KMS-11 (cell line): ENCODE measurements at regions not wholly inside any gene's neighbourhood (a gene's known extent, or its start where the extent isn't known, plus 50 kb on each side); places are given as distances from the start of the nearest gene placed in this dataset.

Source experiments
- H2AFZ ChIP-seq: fragments of 200-600 bp; sonication (generic); 2 replicates; pipeline ENCODE4 v1.6.1; 2016; ENCODE audit warnings: antibody characterized with exemption, mixed run types, low read depth
- H3K27ac ChIP-seq: fragments of 200-600 bp; sonication (generic); 2 replicates; pipeline ENCODE4 v1.6.1; 2016; ENCODE audit warnings: mild to moderate bottlenecking, mixed run types
- H3K27me3 ChIP-seq: fragments of 200-600 bp; sonication (generic); 2 replicates; pipeline ENCODE4 v1.6.1; 2017; ENCODE audit warnings: mild to moderate bottlenecking, low read depth, mixed run types, moderate library complexity; ENCODE audit not compliant: insufficient read depth
- H3K36me3 ChIP-seq: fragments of 200-600 bp; sonication (generic); 2 replicates; pipeline ENCODE4 v1.6.1; 2017; ENCODE audit warnings: mild to moderate bottlenecking, mixed run types; ENCODE audit not compliant: insufficient read depth
- H3K4me1 ChIP-seq: fragments of 200-600 bp; sonication (generic); 2 replicates; pipeline ENCODE4 v1.6.1; 2016; ENCODE audit warnings: mild to moderate bottlenecking, low read depth, mixed run types; ENCODE audit not compliant: poor library complexity, severe bottlenecking
- H3K4me2 ChIP-seq: fragments of 200-600 bp; sonication (generic); 2 replicates; pipeline ENCODE4 v1.7.0; 2016; ENCODE audit warnings: mild to moderate bottlenecking, mixed run types
- H3K4me3 ChIP-seq: fragments of 200-600 bp; sonication (generic); IDR thresholded peaks from 2 replicates; pipeline ENCODE4 v1.6.1; 2017; ENCODE audit warnings: low read depth, low read length, mixed read lengths; ENCODE audit not compliant: insufficient read depth
- H3K79me2 ChIP-seq: fragments of 200-600 bp; sonication (generic); 2 replicates; pipeline ENCODE4 v1.6.1; 2016; ENCODE audit warnings: low read depth, mixed run types; ENCODE audit not compliant: insufficient read depth
- H3K9ac ChIP-seq: fragments of 200-600 bp; sonication (generic); 2 replicates; pipeline ENCODE4 v1.6.1; 2016; ENCODE audit warnings: mild to moderate bottlenecking, mixed run types
- H4K20me1 ChIP-seq: fragments of 200-600 bp; sonication (generic); 2 replicates; pipeline ENCODE4 v1.6.1; 2016; ENCODE audit warnings: mild to moderate bottlenecking, mixed run types; ENCODE audit not compliant: insufficient read depth
- TF ChIP-seq, protein P1 (sequence below): fragments of 200-600 bp; sonication (generic); conservative IDR thresholded peaks from 2 replicates; pipeline ENCODE4 v1.6.1; 2017; ENCODE audit warnings: low read depth, mild to moderate bottlenecking, antibody characterized with exemption, low read length, moderate library complexity, mixed read lengths

DNA sequence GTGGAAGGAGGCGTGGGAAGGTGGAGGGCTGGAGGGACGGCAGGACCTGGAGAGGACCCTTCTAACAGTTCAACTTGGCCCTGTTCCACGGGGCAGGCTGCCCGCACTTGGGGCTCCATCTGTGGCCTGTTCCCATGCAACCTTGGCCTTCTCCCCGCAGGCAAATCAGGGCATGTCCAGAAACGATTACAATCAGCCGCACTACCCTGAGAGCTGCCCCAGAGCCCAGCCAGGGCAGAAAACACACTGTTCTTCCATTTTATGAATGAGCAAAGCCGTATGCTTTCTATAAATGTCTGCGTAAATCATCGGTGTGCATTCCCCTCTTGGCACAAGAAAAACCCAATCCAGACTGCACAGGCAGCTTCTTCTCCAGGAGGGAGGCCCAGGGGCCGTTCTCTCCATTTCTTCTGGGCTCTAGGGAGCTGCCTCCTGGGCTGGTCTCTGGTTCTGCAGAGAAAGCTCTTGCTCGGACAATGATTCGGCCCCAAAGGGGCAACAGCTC is 228.7 kb downstream of the SOX9 start:
- Histone ChIP-seq H3K9ac (no peak overlapping the region), H3K4me2 (no peak overlapping the region), H2AFZ (no peak overlapping the region), H3K4me3 (no peak overlapping the region), H3K36me3 (no peaks in the 10 kb centered on the region), H4K20me1 (no peaks in the 10 kb centered on the region), H3K4me1 (no peaks in the 10 kb centered on the region), H3K27me3 (no peaks in the 10 kb centered on the region), H3K79me2 (no peaks in the 10 kb centered on the region), H3K27ac (no peak overlapping the region)
- TF ChIP-seq, protein P1, sequence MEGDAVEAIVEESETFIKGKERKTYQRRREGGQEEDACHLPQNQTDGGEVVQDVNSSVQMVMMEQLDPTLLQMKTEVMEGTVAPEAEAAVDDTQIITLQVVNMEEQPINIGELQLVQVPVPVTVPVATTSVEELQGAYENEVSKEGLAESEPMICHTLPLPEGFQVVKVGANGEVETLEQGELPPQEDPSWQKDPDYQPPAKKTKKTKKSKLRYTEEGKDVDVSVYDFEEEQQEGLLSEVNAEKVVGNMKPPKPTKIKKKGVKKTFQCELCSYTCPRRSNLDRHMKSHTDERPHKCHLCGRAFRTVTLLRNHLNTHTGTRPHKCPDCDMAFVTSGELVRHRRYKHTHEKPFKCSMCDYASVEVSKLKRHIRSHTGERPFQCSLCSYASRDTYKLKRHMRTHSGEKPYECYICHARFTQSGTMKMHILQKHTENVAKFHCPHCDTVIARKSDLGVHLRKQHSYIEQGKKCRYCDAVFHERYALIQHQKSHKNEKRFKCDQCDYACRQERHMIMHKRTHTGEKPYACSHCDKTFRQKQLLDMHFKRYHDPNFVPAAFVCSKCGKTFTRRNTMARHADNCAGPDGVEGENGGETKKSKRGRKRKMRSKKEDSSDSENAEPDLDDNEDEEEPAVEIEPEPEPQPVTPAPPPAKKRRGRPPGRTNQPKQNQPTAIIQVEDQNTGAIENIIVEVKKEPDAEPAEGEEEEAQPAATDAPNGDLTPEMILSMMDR, result no peak

DNA sequence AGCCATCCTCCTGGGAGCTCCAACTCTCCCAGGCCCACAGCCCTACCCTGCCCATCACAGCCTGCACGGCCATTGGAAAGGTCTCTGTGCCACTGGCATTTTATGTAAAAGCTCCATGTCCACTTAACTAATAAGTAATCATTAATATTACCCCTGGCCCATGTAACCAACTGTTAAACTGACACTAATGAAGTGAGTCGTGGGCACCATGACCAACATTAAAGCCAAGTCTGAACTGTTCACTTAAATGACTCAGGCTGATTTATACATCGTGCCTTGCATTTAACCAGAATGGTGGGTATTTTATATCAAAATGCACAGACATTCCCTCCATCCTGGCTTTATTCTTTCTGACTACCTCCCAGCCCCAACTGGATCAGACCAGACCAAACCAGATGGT is 229.3 kb downstream of the SOX9 start:
- Histone ChIP-seq H2AFZ (no peak overlapping the region), H3K4me1 (no peaks in the 10 kb centered on the region), H3K9ac (no peak overlapping the region), H3K4me2 (no peak overlapping the region), H3K27ac (no peak overlapping the region), H3K4me3 (no peak overlapping the region), H4K20me1 (no peaks in the 10 kb centered on the region), H3K27me3 (no peaks in the 10 kb centered on the region), H3K79me2 (no peaks in the 10 kb centered on the region), H3K36me3 (no peaks in the 10 kb centered on the region)
- TF ChIP-seq, protein P1, result no peak

DNA sequence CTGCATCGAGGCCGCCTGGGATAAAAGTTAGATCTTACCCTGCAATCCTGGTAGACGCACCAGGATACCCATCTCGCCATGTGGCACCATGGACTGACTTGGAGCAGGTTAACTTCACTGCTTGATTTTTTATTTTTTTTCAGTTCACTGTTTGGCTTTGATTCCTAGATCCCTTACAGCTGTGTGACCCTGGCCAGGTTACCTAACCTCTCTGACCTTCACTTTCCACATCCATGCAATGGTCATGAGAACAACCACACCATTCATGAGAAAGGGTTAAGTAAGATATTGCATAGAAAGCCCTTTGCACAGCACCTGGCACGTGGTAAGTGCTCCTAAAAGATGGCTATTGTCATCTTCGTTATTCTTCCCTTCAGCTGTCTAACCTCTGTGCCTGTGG is 230.5 kb downstream of the SOX9 start:
- no peak overlapping the region for H3K27ac ChIP-seq
- no peaks in the 10 kb centered on the region for H3K36me3 ChIP-seq
- TF ChIP-seq, protein P1, result no peak
- no peaks in the 10 kb centered on the region for H3K4me1 ChIP-seq
- no peaks in the 10 kb centered on the region for H4K20me1 ChIP-seq
- H3K4me3 ChIP-seq, result no peak overlapping the region
- H3K27me3 ChIP-seq, result no peaks in the 10 kb centered on the region
- H2AFZ ChIP-seq, result no peak overlapping the region
- H3K79me2 ChIP-seq, result no peaks in the 10 kb centered on the region
- H3K9ac ChIP-seq, result no peak overlapping the region
- H3K4me2 ChIP-seq, result no peak overlapping the region

DNA sequence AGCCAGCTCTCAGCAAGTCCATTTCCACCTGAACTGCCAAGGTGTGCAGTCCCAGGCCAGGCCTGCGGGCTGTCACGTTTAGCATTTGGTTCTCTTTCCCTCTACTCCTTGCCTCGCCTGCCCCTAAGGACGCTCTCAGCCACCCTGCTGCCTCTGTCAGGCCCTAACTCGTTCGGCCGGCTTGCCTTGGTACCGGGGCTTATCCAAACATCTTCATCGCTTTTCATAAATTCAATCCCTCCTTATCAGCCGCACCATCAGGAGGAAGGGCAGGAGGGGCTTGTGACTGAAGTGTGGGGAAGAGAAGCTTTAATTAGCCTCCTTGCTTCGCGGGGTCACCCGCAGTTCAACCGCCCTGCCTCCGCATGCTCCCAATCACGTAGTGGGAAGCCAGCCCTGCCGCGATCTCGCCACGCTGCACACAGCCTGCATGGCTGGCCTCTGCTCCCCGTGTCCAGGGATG is 231.1 kb downstream of the SOX9 start:
- Histone ChIP-seq H3K9ac (no peak overlapping the region), H2AFZ (no peak overlapping the region), H4K20me1 (no peaks in the 10 kb centered on the region), H3K4me1 (no peaks in the 10 kb centered on the region), H3K4me2 (no peak overlapping the region), H3K27ac (no peak overlapping the region), H3K79me2 (no peaks in the 10 kb centered on the region), H3K4me3 (no peak overlapping the region), H3K27me3 (no peaks in the 10 kb centered on the region), H3K36me3 (no peaks in the 10 kb centered on the region)
- TF ChIP-seq, protein P1, result no peak
